ENCODE measurements at regions not wholly inside any gene's neighbourhood (a gene's known extent, or its start where the extent isn't known, plus 50 kb on each side); places are given as distances from the start of the nearest gene placed in this dataset.
"Not testable (repeated sequence)": the region's sequence is repeated elsewhere in the genome, so short reads cannot be mapped to it uniquely, and the experiment has no call there.

DNA sequence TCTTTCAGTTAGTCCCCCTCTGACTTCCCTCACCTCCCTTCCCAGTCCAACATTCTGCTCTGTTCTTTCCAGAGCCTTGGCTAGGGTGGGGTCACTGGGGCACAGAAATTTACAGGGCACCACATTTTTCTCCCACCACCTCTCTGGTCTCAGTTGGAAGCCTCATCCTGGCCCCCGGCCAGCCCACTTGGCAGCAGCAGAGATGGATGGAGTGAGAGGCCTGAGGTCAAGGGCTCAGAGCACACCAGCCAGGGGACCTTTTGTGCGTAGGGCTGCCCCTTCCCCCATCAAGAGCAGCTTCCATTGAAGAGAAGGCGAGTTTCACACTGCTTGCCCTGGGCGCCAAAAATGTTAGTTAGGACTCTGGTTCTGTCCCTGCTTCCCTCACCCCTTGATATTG, 230.9 kb downstream of the SOX3 start:
- H3K36me3 Mint-ChIP-seq (ENCODE audit: insufficient read depth): peaks cover 2% of the 10 kb centered on the region
- H3K9me3 Mint-ChIP-seq (ENCODE audit: low read depth): peaks cover 24% of the 10 kb centered on the region
- H3K27me3 Mint-ChIP-seq: peaks cover 15% of the 10 kb centered on the region
- H3K4me3 Mint-ChIP-seq (ENCODE audit: low read depth): no peak overlapping the region
- H3K4me1 Mint-ChIP-seq (ENCODE audit: low read depth): peaks cover 5% of the 10 kb centered on the region
- TF ChIP-seq, protein P1, sequence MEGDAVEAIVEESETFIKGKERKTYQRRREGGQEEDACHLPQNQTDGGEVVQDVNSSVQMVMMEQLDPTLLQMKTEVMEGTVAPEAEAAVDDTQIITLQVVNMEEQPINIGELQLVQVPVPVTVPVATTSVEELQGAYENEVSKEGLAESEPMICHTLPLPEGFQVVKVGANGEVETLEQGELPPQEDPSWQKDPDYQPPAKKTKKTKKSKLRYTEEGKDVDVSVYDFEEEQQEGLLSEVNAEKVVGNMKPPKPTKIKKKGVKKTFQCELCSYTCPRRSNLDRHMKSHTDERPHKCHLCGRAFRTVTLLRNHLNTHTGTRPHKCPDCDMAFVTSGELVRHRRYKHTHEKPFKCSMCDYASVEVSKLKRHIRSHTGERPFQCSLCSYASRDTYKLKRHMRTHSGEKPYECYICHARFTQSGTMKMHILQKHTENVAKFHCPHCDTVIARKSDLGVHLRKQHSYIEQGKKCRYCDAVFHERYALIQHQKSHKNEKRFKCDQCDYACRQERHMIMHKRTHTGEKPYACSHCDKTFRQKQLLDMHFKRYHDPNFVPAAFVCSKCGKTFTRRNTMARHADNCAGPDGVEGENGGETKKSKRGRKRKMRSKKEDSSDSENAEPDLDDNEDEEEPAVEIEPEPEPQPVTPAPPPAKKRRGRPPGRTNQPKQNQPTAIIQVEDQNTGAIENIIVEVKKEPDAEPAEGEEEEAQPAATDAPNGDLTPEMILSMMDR (IDR thresholded peaks at IDR 0.05; ENCODE audit: unreplicated experiment): no peak
- no peak overlapping the region for H3K27ac Mint-ChIP-seq
- DNase-seq (ENCODE audit: low spot score, unreplicated experiment): no peak

DNA sequence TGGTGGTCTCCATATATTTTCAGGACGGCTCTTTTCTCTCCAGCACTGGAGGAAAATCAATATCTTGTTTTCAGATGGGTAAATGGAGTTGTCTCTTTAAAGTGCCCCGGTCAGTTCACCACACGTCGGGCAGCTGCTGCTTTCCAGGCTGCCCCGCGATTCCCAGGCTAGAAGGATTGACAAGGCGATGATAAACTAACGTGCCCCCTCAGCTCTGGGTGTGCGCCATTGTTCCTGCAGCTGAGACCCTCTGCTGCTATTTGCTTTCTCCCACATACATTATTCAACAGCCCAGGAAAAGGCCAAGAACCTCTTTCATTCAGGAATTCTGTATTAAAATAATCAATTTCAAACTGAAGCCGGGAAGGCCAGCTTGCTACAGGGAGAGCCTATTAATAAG, 254.5 kb downstream of the SOX3 start:
- H3K27ac Mint-ChIP-seq: peak overlapping the region; percentile 84
- no peak for DNase-seq (ENCODE audit: low spot score, unreplicated experiment)
- no peaks in the 10 kb centered on the region for H3K27me3 Mint-ChIP-seq
- H3K4me3 Mint-ChIP-seq (ENCODE audit: low read depth): peak overlapping the region; percentile 27
- H3K9me3 Mint-ChIP-seq (ENCODE audit: low read depth): peaks cover 8% of the 10 kb centered on the region
- TF ChIP-seq, protein P1 (IDR thresholded peaks at IDR 0.05; ENCODE audit: unreplicated experiment): no peak
- H3K4me1 Mint-ChIP-seq (ENCODE audit: low read depth): peaks cover 20% of the 10 kb centered on the region
- H3K36me3 Mint-ChIP-seq (ENCODE audit: insufficient read depth): no peaks in the 10 kb centered on the region

DNA sequence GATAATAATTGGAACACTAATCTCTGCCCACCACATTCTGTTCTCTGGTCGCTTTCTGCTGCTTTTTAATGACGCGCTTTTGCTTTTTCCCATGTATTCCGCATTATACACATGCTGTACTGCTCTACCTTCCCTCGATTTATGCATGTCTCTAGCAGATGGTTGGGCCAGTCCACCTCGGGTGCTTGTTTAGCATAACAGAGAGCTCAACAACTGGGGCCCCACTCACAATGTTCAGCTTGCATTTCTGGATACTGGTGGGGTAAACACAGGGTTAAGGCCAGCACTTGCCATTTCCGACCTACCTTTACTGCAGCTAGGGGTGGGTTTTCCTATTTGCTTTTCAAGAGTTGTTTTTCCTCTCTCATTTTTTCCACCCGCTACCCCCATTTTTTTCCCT, 255.8 kb downstream of the SOX3 start:
- TF ChIP-seq, protein P1 (IDR thresholded peaks at IDR 0.05; ENCODE audit: unreplicated experiment): no peak
- no peak overlapping the region for H3K4me3 Mint-ChIP-seq (ENCODE audit: low read depth)
- no peak overlapping the region for H3K27ac Mint-ChIP-seq
- no peaks in the 10 kb centered on the region for H3K9me3 Mint-ChIP-seq (ENCODE audit: low read depth)
- DNase-seq (ENCODE audit: low spot score, unreplicated experiment): no peak
- no peaks in the 10 kb centered on the region for H3K27me3 Mint-ChIP-seq
- H3K4me1 Mint-ChIP-seq (ENCODE audit: low read depth): peaks cover 20% of the 10 kb centered on the region
- no peaks in the 10 kb centered on the region for H3K36me3 Mint-ChIP-seq (ENCODE audit: insufficient read depth)

DNA sequence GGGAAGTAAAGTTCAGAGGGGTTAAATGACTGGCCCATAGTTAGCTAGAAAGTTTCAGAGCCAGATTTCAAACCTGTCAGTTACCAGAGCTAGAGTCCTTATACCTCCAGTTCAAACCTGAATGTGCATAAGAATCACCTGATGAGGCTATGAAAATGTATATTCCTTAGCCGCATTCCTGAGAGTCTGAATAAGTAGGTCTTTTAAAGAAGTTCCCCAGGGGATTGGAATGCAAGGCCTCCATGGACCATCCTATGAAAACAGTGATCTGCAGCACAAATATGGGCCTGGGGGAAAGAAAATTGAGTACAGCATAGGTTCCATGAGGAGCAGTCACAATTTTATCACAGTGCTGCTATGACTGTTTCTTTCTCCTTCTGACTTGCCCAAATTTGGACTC, 263.9 kb upstream of the CXorf66 start:
- Mint-ChIP-seq H3K27ac (no peak overlapping the region), H3K36me3 (ENCODE audit: insufficient read depth) (peaks cover 5% of the 10 kb centered on the region), H3K9me3 (ENCODE audit: low read depth) (peaks cover 21% of the 10 kb centered on the region), H3K4me3 (ENCODE audit: low read depth) (no peak overlapping the region), H3K4me1 (ENCODE audit: low read depth) (no peaks in the 10 kb centered on the region), H3K27me3 (no peaks in the 10 kb centered on the region)
- TF ChIP-seq, protein P1 (IDR thresholded peaks at IDR 0.05; ENCODE audit: unreplicated experiment): no peak
- no peak for DNase-seq (ENCODE audit: low spot score, unreplicated experiment)

DNA sequence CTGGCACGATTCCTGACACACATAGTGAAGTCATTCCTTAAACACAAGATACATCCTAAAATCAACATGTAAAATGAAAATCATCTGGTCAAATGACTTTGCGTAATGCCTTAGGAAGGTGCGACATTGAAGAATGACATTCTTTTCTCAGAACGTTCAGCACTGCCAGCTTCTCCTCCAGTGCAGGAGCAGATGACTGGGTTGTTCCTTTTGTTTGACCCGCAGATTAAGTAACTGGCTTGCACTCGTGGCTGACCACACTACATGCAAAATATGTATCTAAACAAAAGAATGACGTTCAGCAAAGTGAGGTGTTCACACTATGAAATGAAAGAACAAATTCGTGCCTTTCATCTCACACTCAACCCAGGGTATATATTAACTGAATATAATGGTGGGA, 260.7 kb upstream of the CXorf66 start:
- not testable (repeated sequence) for H3K4me3 Mint-ChIP-seq (ENCODE audit: low read depth)

DNA sequence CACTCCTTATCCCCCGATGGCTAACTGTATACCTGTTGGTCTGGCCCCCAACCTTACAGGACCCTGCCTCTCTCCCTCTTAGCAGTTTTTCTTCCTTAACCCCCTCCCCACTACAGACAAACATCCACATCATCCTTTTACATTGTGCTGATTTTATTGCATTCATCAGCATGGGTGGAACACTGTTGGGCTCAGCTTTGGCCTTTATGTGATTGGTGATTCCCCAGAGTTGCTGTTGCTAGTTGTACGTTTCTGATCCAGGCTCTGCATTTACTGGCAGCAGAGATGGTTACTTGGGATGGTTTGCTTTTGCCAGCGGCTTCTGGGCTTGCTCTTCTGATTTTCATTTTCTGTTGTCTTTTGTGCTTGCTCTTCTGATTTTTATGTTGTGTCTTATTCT, 250.6 kb upstream of the CXorf66 start:
- not testable (repeated sequence) for H3K27ac Mint-ChIP-seq; H3K4me1 Mint-ChIP-seq (ENCODE audit: low read depth); H3K36me3 Mint-ChIP-seq (ENCODE audit: insufficient read depth); H3K9me3 Mint-ChIP-seq (ENCODE audit: low read depth); H3K4me3 Mint-ChIP-seq (ENCODE audit: low read depth); H3K27me3 Mint-ChIP-seq; DNase-seq (ENCODE audit: low spot score, unreplicated experiment)

More for the DNA sequence above, 260.7 kb upstream of the CXorf66 start:
- not testable (repeated sequence) for H3K9me3 Mint-ChIP-seq (ENCODE audit: low read depth); H3K27me3 Mint-ChIP-seq; H3K27ac Mint-ChIP-seq; H3K36me3 Mint-ChIP-seq (ENCODE audit: insufficient read depth); H3K4me1 Mint-ChIP-seq (ENCODE audit: low read depth); DNase-seq (ENCODE audit: low spot score, unreplicated experiment)

DNA sequence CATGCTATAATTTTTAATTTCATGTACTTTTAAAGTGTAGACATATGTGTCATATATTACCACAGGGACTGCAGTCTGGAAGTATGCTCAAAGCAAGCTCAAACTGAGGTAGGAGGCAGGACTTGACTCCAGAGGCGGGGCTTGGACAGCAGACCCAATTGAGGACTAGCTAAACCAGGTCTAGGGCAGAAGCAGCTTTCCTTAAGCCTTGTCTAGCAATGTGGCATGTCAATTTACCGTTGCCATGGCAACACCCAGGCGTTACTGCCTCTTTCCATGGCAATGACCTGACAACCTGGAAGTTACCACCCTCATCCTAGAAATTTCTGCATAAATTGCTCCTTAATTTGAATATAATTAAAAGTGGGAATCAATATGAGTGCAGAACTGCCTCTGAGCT, 249.2 kb upstream of the CXorf66 start:
- not testable (repeated sequence) for H3K36me3 Mint-ChIP-seq (ENCODE audit: insufficient read depth); H3K27ac Mint-ChIP-seq; H3K4me3 Mint-ChIP-seq (ENCODE audit: low read depth); H3K4me1 Mint-ChIP-seq (ENCODE audit: low read depth); H3K27me3 Mint-ChIP-seq; H3K9me3 Mint-ChIP-seq (ENCODE audit: low read depth); DNase-seq (ENCODE audit: low spot score, unreplicated experiment)
